ENCODE measurements at regions not wholly inside any gene's neighbourhood (a gene's known extent, or its start where the extent isn't known, plus 50 kb on each side); places are given as distances from the start of the nearest gene placed in this dataset.

DNA sequence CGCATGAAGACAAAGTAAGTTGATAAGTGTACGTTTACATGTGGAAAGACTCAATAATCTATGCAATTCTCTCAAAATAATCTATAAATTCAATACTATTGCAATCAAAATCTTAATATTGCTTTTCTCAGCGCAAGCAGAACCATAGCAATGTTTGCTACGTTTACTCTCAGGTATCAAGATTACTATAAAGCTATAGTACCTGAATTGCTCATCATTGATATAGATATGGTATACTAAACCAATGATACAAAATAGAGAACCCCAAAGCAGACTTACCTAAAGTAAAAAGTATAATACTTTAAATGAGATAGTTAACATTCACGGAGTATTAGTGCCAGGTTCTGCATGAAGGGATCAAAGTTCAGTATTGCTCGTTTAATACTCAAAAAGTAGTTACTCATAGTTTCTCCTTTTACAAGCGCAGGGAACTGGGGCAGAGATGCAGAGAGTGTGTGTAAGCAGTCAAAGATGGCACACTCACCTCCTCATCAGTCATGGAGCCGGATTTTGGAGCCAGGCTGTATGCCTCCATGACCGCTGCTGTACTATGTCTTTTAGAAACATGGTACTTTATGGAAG is 391.0 kb upstream of the ID2 start:
- TF ChIP-seq POLR2AphosphoS5 (IDR thresholded peaks at IDR 0.05; ENCODE audit: low read depth, low read length) (no peak), TAF1 (IDR thresholded peaks at IDR 0.05; ENCODE audit: borderline replicate concordance, insufficient read depth, low read length) (no peak), SIN3A (IDR thresholded peaks at IDR 0.05; ENCODE audit: borderline replicate concordance, insufficient read depth, low read length) (no peak)
- TF ChIP-seq, protein P1, sequence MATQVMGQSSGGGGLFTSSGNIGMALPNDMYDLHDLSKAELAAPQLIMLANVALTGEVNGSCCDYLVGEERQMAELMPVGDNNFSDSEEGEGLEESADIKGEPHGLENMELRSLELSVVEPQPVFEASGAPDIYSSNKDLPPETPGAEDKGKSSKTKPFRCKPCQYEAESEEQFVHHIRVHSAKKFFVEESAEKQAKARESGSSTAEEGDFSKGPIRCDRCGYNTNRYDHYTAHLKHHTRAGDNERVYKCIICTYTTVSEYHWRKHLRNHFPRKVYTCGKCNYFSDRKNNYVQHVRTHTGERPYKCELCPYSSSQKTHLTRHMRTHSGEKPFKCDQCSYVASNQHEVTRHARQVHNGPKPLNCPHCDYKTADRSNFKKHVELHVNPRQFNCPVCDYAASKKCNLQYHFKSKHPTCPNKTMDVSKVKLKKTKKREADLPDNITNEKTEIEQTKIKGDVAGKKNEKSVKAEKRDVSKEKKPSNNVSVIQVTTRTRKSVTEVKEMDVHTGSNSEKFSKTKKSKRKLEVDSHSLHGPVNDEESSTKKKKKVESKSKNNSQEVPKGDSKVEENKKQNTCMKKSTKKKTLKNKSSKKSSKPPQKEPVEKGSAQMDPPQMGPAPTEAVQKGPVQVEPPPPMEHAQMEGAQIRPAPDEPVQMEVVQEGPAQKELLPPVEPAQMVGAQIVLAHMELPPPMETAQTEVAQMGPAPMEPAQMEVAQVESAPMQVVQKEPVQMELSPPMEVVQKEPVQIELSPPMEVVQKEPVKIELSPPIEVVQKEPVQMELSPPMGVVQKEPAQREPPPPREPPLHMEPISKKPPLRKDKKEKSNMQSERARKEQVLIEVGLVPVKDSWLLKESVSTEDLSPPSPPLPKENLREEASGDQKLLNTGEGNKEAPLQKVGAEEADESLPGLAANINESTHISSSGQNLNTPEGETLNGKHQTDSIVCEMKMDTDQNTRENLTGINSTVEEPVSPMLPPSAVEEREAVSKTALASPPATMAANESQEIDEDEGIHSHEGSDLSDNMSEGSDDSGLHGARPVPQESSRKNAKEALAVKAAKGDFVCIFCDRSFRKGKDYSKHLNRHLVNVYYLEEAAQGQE (IDR thresholded peaks at IDR 0.05; ENCODE audit: insufficient read depth in 1 of 2, low read depth in 2 of 2, low read length in 2 of 2): no peak
